ENCODE measurements at regions not wholly inside any gene's neighbourhood (a gene's known extent, or its start where the extent isn't known, plus 50 kb on each side); places are given as distances from the start of the nearest gene placed in this dataset.
A peak's percentile ranks its signal among the peaks of the same experiment; 100 is the strongest.

GRCh38 chr2:196452758-196453157, 186.8 kb upstream of the CCDC150 start:
- no peaks in the 10 kb centered on the region for H3K4me1 ChIP-seq (ENCODE audit: control insufficient read depth in 2 of 3, insufficient read depth in 2 of 3, low read depth in 1 of 3, low read length in 3 of 3)
- H3K27me3 ChIP-seq (ENCODE audit: control insufficient read depth, insufficient read depth, low read length): no peaks in the 10 kb centered on the region
- FAIRE-seq (no peak), DNase-seq (no peak)
- intact Hi-C loops (cut with DNase I): no loop called here
- H3K27ac ChIP-seq (ENCODE audit: low read depth in 2 of 2, low read length in 2 of 2): no peak overlapping the region
- H3K4me3 ChIP-seq (ENCODE audit: low read length in 3 of 3): no peak overlapping the region
- TF ChIP-seq, protein P1, sequence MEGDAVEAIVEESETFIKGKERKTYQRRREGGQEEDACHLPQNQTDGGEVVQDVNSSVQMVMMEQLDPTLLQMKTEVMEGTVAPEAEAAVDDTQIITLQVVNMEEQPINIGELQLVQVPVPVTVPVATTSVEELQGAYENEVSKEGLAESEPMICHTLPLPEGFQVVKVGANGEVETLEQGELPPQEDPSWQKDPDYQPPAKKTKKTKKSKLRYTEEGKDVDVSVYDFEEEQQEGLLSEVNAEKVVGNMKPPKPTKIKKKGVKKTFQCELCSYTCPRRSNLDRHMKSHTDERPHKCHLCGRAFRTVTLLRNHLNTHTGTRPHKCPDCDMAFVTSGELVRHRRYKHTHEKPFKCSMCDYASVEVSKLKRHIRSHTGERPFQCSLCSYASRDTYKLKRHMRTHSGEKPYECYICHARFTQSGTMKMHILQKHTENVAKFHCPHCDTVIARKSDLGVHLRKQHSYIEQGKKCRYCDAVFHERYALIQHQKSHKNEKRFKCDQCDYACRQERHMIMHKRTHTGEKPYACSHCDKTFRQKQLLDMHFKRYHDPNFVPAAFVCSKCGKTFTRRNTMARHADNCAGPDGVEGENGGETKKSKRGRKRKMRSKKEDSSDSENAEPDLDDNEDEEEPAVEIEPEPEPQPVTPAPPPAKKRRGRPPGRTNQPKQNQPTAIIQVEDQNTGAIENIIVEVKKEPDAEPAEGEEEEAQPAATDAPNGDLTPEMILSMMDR (IDR thresholded peaks at IDR 0.05; ENCODE audit: borderline replicate concordance, extremely low read depth, insufficient read depth): no peak
- no peaks in the 10 kb centered on the region for H3K36me3 ChIP-seq (ENCODE audit: control insufficient read depth in 2 of 3, insufficient read depth in 3 of 3, low read length in 3 of 3)
- H3K9me3 ChIP-seq (ENCODE audit: control insufficient read depth in 2 of 3, insufficient read depth in 1 of 3, low read length in 3 of 3): no peaks in the 10 kb centered on the region
- H3K9ac ChIP-seq (ENCODE audit: low read length in 3 of 3): no peak overlapping the region

DNA sequence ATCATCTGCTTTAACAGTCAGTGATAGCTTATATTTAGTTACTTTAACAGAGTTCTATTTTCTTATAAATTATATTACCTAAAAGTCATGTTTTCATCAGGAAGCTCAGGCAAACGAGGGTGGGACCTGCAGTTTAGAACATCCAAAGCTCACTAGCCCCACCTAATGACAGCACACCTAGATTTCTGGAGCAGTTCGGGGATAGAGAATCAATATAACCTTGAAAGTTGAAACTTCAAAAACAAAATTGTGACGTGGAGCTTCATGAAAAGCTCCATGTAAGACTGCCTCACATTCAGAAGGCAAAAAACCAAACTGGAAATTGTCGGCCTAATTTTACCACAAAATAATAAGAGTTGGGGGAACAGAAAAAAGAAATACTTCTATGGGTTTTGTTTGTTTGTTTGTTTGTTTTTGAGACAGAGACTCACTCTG, 185.9 kb upstream of the CCDC150 start:
- TF ChIP-seq, protein P1 (IDR thresholded peaks at IDR 0.05; ENCODE audit: borderline replicate concordance, extremely low read depth, insufficient read depth): peak; percentile 42
- H3K27ac ChIP-seq (ENCODE audit: low read depth in 2 of 2, low read length in 2 of 2): no peak overlapping the region
- FAIRE-seq (peak; percentile 41), DNase-seq (peak in 3 of 5 donors; percentile 18 to 62 (median 32))
- no peaks in the 10 kb centered on the region for H3K27me3 ChIP-seq (ENCODE audit: control insufficient read depth, insufficient read depth, low read length)
- intact Hi-C loops (cut with DNase I): no loop called here
- H3K4me3 ChIP-seq (ENCODE audit: low read length in 3 of 3): no peak overlapping the region
- H3K36me3 ChIP-seq (ENCODE audit: control insufficient read depth in 2 of 3, insufficient read depth in 3 of 3, low read length in 3 of 3): no peaks in the 10 kb centered on the region
- no peak overlapping the region for H3K9ac ChIP-seq (ENCODE audit: low read length in 3 of 3)
- no peaks in the 10 kb centered on the region for H3K4me1 ChIP-seq (ENCODE audit: control insufficient read depth in 2 of 3, insufficient read depth in 2 of 3, low read depth in 1 of 3, low read length in 3 of 3)
- no peaks in the 10 kb centered on the region for H3K9me3 ChIP-seq (ENCODE audit: control insufficient read depth in 2 of 3, insufficient read depth in 1 of 3, low read length in 3 of 3)

DNA sequence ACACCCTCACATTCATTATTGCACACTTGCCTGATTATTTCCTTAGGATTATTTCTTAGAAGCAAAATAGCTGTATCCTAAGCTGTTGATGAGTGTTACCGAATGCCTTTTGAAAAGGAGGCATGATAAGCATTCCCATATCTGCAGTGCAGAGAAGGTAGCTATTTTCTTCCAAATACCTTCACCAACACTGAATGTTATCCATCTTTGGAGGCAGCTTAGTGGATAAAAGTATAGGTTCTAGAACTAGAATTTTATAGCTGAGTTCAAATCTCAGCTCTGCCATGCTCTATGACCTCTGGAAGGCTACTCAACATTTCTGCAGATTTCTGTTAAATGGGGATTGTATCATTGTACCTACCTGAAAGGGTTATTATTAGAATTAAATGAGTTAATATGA, 185.0 kb upstream of the CCDC150 start:
- no peak overlapping the region for H3K27ac ChIP-seq (ENCODE audit: low read depth in 2 of 2, low read length in 2 of 2)
- no peak overlapping the region for H3K4me3 ChIP-seq (ENCODE audit: low read length in 3 of 3)
- DNase-seq: no peak
- H3K36me3 ChIP-seq (ENCODE audit: control insufficient read depth in 2 of 3, insufficient read depth in 3 of 3, low read length in 3 of 3): no peaks in the 10 kb centered on the region
- H3K4me1 ChIP-seq (ENCODE audit: control insufficient read depth in 2 of 3, insufficient read depth in 2 of 3, low read depth in 1 of 3, low read length in 3 of 3): no peaks in the 10 kb centered on the region
- H3K9ac ChIP-seq (ENCODE audit: low read length in 3 of 3): no peak overlapping the region
- TF ChIP-seq, protein P1 (IDR thresholded peaks at IDR 0.05; ENCODE audit: borderline replicate concordance, extremely low read depth, insufficient read depth): no peak
- no peak for FAIRE-seq
- H3K9me3 ChIP-seq (ENCODE audit: control insufficient read depth in 2 of 3, insufficient read depth in 1 of 3, low read length in 3 of 3): no peaks in the 10 kb centered on the region
- no peaks in the 10 kb centered on the region for H3K27me3 ChIP-seq (ENCODE audit: control insufficient read depth, insufficient read depth, low read length)
- intact Hi-C loops (cut with DNase I): no loop called here

DNA sequence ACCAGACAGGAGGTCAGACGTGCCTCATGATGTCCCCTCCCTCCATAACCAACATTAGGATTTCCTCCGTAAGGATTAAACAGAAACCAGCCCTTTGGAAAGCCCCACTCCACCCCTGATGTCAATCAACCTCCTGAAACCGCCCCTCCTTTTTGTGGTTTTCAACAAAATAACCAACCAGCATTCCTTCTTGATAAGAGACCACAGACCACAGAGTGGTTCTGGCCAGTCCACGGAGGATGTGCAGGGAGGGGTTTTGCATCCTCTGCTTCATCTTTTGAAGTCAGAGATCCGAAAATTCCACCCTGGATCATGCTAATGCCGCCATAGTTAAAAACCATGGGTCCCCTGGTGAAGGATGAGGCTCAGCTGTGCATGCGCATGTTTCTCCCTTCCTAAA, 180.0 kb upstream of the CCDC150 start:
- H3K27ac ChIP-seq (ENCODE audit: low read depth in 2 of 2, low read length in 2 of 2): no peak overlapping the region
- intact Hi-C loops (cut with DNase I): no loop called here
- no peak for FAIRE-seq

More for the DNA sequence above, 180.0 kb upstream of the CCDC150 start:
- Histone ChIP-seq H3K4me3 (ENCODE audit: low read length in 3 of 3) (no peak overlapping the region), H3K27me3 (ENCODE audit: control insufficient read depth, insufficient read depth, low read length) (no peaks in the 10 kb centered on the region), H3K9me3 (ENCODE audit: control insufficient read depth in 2 of 3, insufficient read depth in 1 of 3, low read length in 3 of 3) (no peaks in the 10 kb centered on the region), H3K4me1 (ENCODE audit: control insufficient read depth in 2 of 3, insufficient read depth in 2 of 3, low read depth in 1 of 3, low read length in 3 of 3) (no peaks in the 10 kb centered on the region), H3K36me3 (ENCODE audit: control insufficient read depth in 2 of 3, insufficient read depth in 3 of 3, low read length in 3 of 3) (no peaks in the 10 kb centered on the region), H3K9ac (ENCODE audit: low read length in 3 of 3) (no peak overlapping the region)
- TF ChIP-seq, protein P1 (IDR thresholded peaks at IDR 0.05; ENCODE audit: borderline replicate concordance, extremely low read depth, insufficient read depth): no peak
- no peak for DNase-seq
